PC-3 (cell line): ENCODE measurements at regions not wholly inside any gene's neighbourhood (a gene's known extent, or its start where the extent isn't known, plus 50 kb on each side); places are given as distances from the start of the nearest gene placed in this dataset.

Experiments used
- CTCF ChIP-seq: fragments of 300-600 bp; sonication (generic); conservative IDR thresholded peaks from 2 replicates; pipeline ENCODE4 v1.5.1; 2017; ENCODE audit warnings: antibody characterized with exemption, low read depth, mild to moderate bottlenecking, low read length
- EZH2 ChIP-seq: fragments of 300-600 bp; sonication (generic); IDR thresholded peaks from one replicate; pipeline ENCODE4 v1.6.1; 2017; ENCODE audit warnings: antibody characterized with exemption, mild to moderate bottlenecking, low read length; ENCODE audit not compliant: unreplicated experiment
- EZH2phosphoT487 ChIP-seq: fragments of 300-600 bp; sonication (generic); IDR thresholded peaks from 2 replicates; pipeline ENCODE4 v1.6.1; 2018; ENCODE audit warnings: mild to moderate bottlenecking, antibody characterized with exemption, low read length, borderline replicate concordance

GRCh38 chr5:27477550-27477949 lies 439.2 kb upstream of the CDH9 start:
- TF ChIP-seq EZH2 (no peak), CTCF (no peak), EZH2phosphoT487 (no peak)
